B cell (primary cell): ENCODE measurements at regions not wholly inside any gene's neighbourhood (a gene's known extent, or its start where the extent isn't known, plus 50 kb on each side); places are given as distances from the start of the nearest gene placed in this dataset.

ENCODE experiments used
- ATAC-seq: fragments of 200-7000 bp; cut with Tn5 transposase; one replicate; pipeline ENCODE4 v1.10.0; 2021; ENCODE audit warnings: low read depth, mild to moderate bottlenecking, moderate number of reproducible peaks, moderate library complexity
- CTCF ChIA-PET: fragments of 350-600 bp; sonication (Branson Sonifier 250); formaldehyde crosslinking; loops from one replicate; lab custom pipeline; 2021; ENCODE audit warnings: antibody characterized with exemption, inconsistent platforms; lab: Charles Lee
- POLR2A ChIA-PET: fragments of 350-600 bp; sonication (Branson Sonifier 250); formaldehyde crosslinking; loops from one replicate; lab custom pipeline; 2021; ENCODE audit warnings: antibody characterized with exemption; lab: Charles Lee
- DNase-seq: peaks from one replicate; pipeline ENCODE4 v3.0.0; 2013
- H2AFZ ChIP-seq: 2 replicates; pipeline ENCODE4 v1.6.1; 2012; ENCODE audit warnings: mild to moderate bottlenecking, low read depth, low read length; ENCODE audit not compliant: insufficient read depth, poor library complexity, severe bottlenecking
- H3K27ac ChIP-seq, 2 donors: 1 replicate in 1 of 2; 2 replicates in 1 of 2; pipeline ENCODE4 v1.5.1; 2012 to 2013; ENCODE audit warnings: low read length in 2 of 2, mild to moderate bottlenecking in 2 of 2, moderate library complexity in 1 of 2
- H3K27me3 ChIP-seq, 4 experiments: fragments of 200-600 bp in 1 of 4; sonication (generic) in 1 of 4; replicated peaks in 1 of 4; 1 replicate in 2 of 4; 2 replicates in 2 of 4; pipeline versions ENCODE4 v1.6.1 to v1.7.0; 2013 to 2016; ENCODE audit warnings: low read length in 3 of 4, mild to moderate bottlenecking in 2 of 4, mixed read lengths in 1 of 4, moderate library complexity in 1 of 4; ENCODE audit not compliant: insufficient read depth in 4 of 4, control insufficient read depth in 3 of 4; ENCODE audit errors: control extremely low read depth in 1 of 4
- H3K36me3 ChIP-seq, 2 experiments: replicated peaks in 1 of 2; 1 replicate in 1 of 2; 2 replicates in 1 of 2; pipeline versions ENCODE4 v1.6.1 to v1.7.1; 2013; ENCODE audit warnings: low read length in 1 of 2; ENCODE audit not compliant: insufficient read depth in 2 of 2, control insufficient read depth in 1 of 2; ENCODE audit errors: control extremely low read depth in 1 of 2, extremely low read depth in 1 of 2
- H3K4me1 ChIP-seq, 2 donors: fragments of 200-600 bp in 1 of 2; sonication (generic) in 1 of 2; 1 replicate in 1 of 2; 2 replicates in 1 of 2; pipeline versions ENCODE4 v1.5.1 to v1.6.1; 2013 to 2017; ENCODE audit warnings: low read length in 2 of 2; ENCODE audit not compliant: control insufficient read depth in 2 of 2, insufficient read depth in 2 of 2
- H3K4me2 ChIP-seq: replicated peaks from 2 replicates; pipeline ENCODE3; 2012; ENCODE audit warnings: mild to moderate bottlenecking, low read depth, low read length; ENCODE audit not compliant: poor library complexity, severe bottlenecking
- H3K4me3 ChIP-seq, 5 experiments: fragments of 200-600 bp in 1 of 5; sonication (generic) in 1 of 5; 1 replicate in 3 of 5; 2 replicates in 2 of 5; pipeline versions ENCODE4 v1.5.1 to v1.7.0; 2011 to 2016; ENCODE audit warnings: low read length in 4 of 5, mild to moderate bottlenecking in 4 of 5, low read depth in 2 of 5, control low read depth in 1 of 5, moderate library complexity in 1 of 5; ENCODE audit not compliant: insufficient read depth in 1 of 5; ENCODE audit errors: control extremely low read depth in 1 of 5, extremely low read depth in 1 of 5
- H3K79me2 ChIP-seq: fragments of 200-600 bp; sonication (generic); one replicate; pipeline ENCODE4 v1.6.0; 2016; ENCODE audit warnings: low read length; ENCODE audit not compliant: control insufficient read depth, insufficient read depth
- H3K9ac ChIP-seq: fragments of 200-600 bp; sonication (generic); 2 replicates; pipeline ENCODE4 v1.6.1; 2017; ENCODE audit warnings: mild to moderate bottlenecking, low read length, moderate library complexity
- H3K9me3 ChIP-seq, 3 donors: one replicate each; pipeline versions ENCODE4 v1.6.1 to v1.7.1; 2013; ENCODE audit warnings: low read length in 2 of 3; ENCODE audit not compliant: control insufficient read depth in 2 of 3, insufficient read depth in 1 of 3; ENCODE audit errors: control extremely low read depth in 1 of 3
- H4K20me1 ChIP-seq: 2 replicates; pipeline ENCODE4 v1.6.0; 2012; ENCODE audit warnings: mild to moderate bottlenecking, low read length; ENCODE audit not compliant: insufficient read depth, control insufficient read depth, poor library complexity, severe bottlenecking
- H3K27ac Mint-ChIP-seq: one replicate; pipeline ENCODE4 v1.8.0; 2021; ENCODE audit warnings: mixed read lengths
- H3K27me3 Mint-ChIP-seq: one replicate; pipeline ENCODE4 v1.8.0; 2021; ENCODE audit warnings: mixed read lengths
- H3K4me1 Mint-ChIP-seq: one replicate; pipeline ENCODE4 v1.8.0; 2021; ENCODE audit warnings: mixed read lengths
- H3K4me3 Mint-ChIP-seq: one replicate; pipeline ENCODE4 v1.8.0; 2021; ENCODE audit warnings: mixed read lengths
- H3K9me3 Mint-ChIP-seq: one replicate; pipeline ENCODE4 v1.8.0; 2022; ENCODE audit warnings: mixed read lengths; ENCODE audit not compliant: insufficient read depth
- CTCF ChIP-seq: fragments of 200-600 bp; IDR thresholded peaks from one replicate; pipeline ENCODE4 v1.8.0; 2022; ENCODE audit warnings: antibody characterized with exemption, mild to moderate bottlenecking
- EZH2 ChIP-seq: IDR thresholded peaks from 2 replicates; pipeline ENCODE4 v1.6.1; 2012; ENCODE audit warnings: borderline replicate concordance, low read depth, mild to moderate bottlenecking, moderate library complexity, low read length; ENCODE audit not compliant: insufficient read depth, poor library complexity, severe bottlenecking
- WGBS: methylation state at CpG from one replicate; pipeline ENCODE4 v1.1.5; 2013; ENCODE audit warnings: missing lambda C conversion rate; ENCODE audit not compliant: insufficient coverage; 5-methylcytosine and 5-hydroxymethylcytosine counted together
- intact Hi-C: fragments of 100-400 bp; cut with micrococcal nuclease; formaldehyde crosslinking; loops from one replicate; pipeline ENCODE4 v1.10.0; 2022

GRCh38 chr2:239630618-239631286 is 229.9 kb upstream of the HDAC4 start:
- 90% methylated on average over 11 of the region's 13 CpGs for WGBS
- Mint-ChIP-seq H3K27ac (no peak overlapping the region), H3K9me3 (no peaks in the 10 kb centered on the region), H3K27me3 (peaks cover 9% of the 10 kb centered on the region), H3K4me1 (no peaks in the 10 kb centered on the region), H3K4me3 (no peak overlapping the region)
- ChIA-PET CTCF (no interaction called here), POLR2A (no interaction called here)
- no peak for DNase-seq
- Histone ChIP-seq H3K9me3 (peaks cover 0 to 3% (median 0%) of the 10 kb centered on the region in 3 donors), H3K4me3 (no peak overlapping the region), H3K27me3 (peaks cover 0 to 4% (median 0%) of the 10 kb centered on the region in 4 experiments), H2AFZ (no peak overlapping the region), H4K20me1 (no peaks in the 10 kb centered on the region), H3K27ac (no peak overlapping the region), H3K9ac (no peak overlapping the region), H3K79me2 (no peaks in the 10 kb centered on the region), H3K4me1 (no peaks in the 10 kb centered on the region), H3K4me2 (no peak overlapping the region), H3K36me3 (no peaks in the 10 kb centered on the region)
- intact Hi-C loops = no loop called here
- no peak for ATAC-seq
- TF ChIP-seq CTCF (no peak), EZH2 (no peak)

GRCh38 chr2:239629926-239630617 is 229.3 kb upstream of the HDAC4 start:
- intact Hi-C loops = no loop called here
- POLR2A ChIA-PET = no interaction called here
- Histone ChIP-seq H3K4me1 (no peaks in the 10 kb centered on the region), H4K20me1 (no peaks in the 10 kb centered on the region), H3K4me2 (no peak overlapping the region), H2AFZ (no peak overlapping the region), H3K27me3 (peaks cover 0 to 3% (median 0%) of the 10 kb centered on the region in 4 experiments), H3K9ac (no peak overlapping the region), H3K9me3 (peaks cover 0 to 3% (median 0%) of the 10 kb centered on the region in 3 donors), H3K4me3 (no peak overlapping the region), H3K27ac (no peak overlapping the region), H3K36me3 (no peaks in the 10 kb centered on the region), H3K79me2 (no peaks in the 10 kb centered on the region)
- DNase-seq = no peak
- H3K27ac Mint-ChIP-seq = no peak overlapping the region
- CTCF ChIA-PET = no interaction called here
- no peak for ATAC-seq
- no peak for TF ChIP-seq EZH2
- no peak for TF ChIP-seq CTCF
- WGBS = 94% methylated on average over 4 of the region's 7 CpGs
- H3K27me3 Mint-ChIP-seq = peaks cover 9% of the 10 kb centered on the region
- H3K4me1 Mint-ChIP-seq = no peaks in the 10 kb centered on the region
- no peaks in the 10 kb centered on the region for H3K9me3 Mint-ChIP-seq
- no peak overlapping the region for H3K4me3 Mint-ChIP-seq
